ENCODE measurements at regions not wholly inside any gene's neighbourhood (a gene's known extent, or its start where the extent isn't known, plus 50 kb on each side); places are given as distances from the start of the nearest gene placed in this dataset.

DNA sequence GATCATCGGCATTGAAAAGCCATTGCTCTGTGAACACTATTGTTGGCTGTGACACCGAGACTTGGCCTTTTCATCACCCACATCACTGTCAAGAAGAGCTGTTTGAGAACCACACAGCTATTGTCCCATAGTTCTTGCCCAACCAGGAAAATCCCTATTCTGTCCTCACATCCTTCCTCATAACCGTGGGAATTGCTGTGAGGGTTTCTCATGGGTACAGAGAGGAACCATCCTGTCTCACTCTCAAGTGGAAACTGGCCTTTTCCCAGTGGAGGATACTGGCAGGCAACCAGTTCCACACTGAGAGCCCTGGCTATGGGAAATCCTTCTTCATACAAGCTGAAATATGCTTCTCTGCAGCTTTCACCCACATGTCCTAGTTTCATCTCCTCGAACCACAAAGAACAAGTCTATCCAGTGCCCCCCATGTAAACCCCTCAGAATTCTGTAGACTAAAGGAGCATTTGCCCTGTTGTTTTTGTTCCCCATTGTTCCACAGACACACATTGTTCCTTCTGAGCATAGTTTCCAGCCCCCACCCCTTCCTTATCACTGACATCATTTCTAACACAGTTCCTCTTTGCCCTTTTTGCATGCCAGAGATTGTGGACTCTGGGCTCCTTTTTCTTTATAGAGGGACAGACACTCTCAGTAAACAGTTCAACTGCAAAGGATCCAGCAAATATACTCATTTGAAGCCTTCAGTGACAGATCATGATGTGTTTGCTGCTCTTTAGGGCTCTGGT lies 57.8 kb upstream of the C5orf46 start:
- H3K4me3 ChIP-seq (ENCODE audit: low read depth, low read length), result no peak overlapping the region
- TF ChIP-seq, protein P1, sequence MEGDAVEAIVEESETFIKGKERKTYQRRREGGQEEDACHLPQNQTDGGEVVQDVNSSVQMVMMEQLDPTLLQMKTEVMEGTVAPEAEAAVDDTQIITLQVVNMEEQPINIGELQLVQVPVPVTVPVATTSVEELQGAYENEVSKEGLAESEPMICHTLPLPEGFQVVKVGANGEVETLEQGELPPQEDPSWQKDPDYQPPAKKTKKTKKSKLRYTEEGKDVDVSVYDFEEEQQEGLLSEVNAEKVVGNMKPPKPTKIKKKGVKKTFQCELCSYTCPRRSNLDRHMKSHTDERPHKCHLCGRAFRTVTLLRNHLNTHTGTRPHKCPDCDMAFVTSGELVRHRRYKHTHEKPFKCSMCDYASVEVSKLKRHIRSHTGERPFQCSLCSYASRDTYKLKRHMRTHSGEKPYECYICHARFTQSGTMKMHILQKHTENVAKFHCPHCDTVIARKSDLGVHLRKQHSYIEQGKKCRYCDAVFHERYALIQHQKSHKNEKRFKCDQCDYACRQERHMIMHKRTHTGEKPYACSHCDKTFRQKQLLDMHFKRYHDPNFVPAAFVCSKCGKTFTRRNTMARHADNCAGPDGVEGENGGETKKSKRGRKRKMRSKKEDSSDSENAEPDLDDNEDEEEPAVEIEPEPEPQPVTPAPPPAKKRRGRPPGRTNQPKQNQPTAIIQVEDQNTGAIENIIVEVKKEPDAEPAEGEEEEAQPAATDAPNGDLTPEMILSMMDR (IDR thresholded peaks at IDR 0.05; ENCODE audit: insufficient read depth, low read length, poor library complexity, severe bottlenecking), result no peak
- no peaks in the 10 kb centered on the region for H3K36me3 ChIP-seq (ENCODE audit: control insufficient read depth, insufficient read depth, low read length)
- no peak for DNase-seq (ENCODE audit: low read depth)
- H3K27me3 ChIP-seq (ENCODE audit: control insufficient read depth, insufficient read depth, low read length), result no peaks in the 10 kb centered on the region

DNA sequence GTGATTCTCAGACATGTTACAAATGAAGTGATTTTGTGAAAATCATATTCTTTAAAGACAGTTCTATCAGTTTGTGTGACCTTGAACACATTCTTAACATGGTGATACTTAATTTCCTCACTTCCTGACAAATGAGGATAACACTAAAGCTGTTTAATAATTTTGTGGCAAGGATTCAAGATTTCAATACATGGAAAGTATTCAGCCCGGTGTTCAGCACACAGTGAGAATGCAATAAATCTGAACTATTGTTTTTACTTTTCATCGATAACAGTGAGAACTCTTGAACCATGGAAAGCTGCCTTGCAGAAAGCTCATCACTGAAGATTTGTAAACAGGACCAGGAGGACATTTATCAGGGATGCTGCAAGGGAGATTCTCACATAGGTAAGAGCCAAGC lies 57.1 kb upstream of the C5orf46 start:
- no peak for DNase-seq (ENCODE audit: low read depth)
- no peaks in the 10 kb centered on the region for H3K36me3 ChIP-seq (ENCODE audit: control insufficient read depth, insufficient read depth, low read length)
- no peak overlapping the region for H3K4me3 ChIP-seq (ENCODE audit: low read depth, low read length)
- H3K27me3 ChIP-seq (ENCODE audit: control insufficient read depth, insufficient read depth, low read length), result no peaks in the 10 kb centered on the region
- TF ChIP-seq, protein P1 (IDR thresholded peaks at IDR 0.05; ENCODE audit: insufficient read depth, low read length, poor library complexity, severe bottlenecking), result no peak

DNA sequence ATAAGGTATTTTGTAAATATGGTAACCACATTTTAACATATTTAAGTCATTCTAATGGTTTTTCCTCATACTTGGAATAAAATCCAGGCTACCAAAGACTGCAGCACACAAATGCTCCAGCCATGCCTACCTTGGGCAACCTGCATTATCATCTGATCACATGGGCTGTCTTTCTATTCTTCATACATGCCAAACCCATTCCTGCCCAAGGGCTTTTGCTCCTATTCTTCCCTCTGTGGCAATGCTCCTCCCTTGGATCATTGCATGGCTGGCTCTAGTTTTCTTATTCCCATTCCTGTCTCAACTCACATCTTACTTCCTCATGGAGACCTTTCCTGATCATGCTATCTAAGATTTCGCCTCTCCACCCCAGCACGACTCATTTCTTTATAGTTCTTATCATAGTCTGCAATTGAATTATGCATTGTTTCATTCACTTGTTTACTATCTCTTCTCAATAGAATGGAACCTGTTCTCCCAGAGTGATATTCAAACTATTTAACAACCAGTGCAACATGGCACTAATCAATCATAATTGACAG lies 54.9 kb upstream of the C5orf46 start:
- Histone ChIP-seq H3K27me3 (ENCODE audit: control insufficient read depth, insufficient read depth, low read length) (no peaks in the 10 kb centered on the region), H3K36me3 (ENCODE audit: control insufficient read depth, insufficient read depth, low read length) (no peaks in the 10 kb centered on the region), H3K4me3 (ENCODE audit: low read depth, low read length) (no peak overlapping the region)
- no peak for DNase-seq (ENCODE audit: low read depth)
- TF ChIP-seq, protein P1 (IDR thresholded peaks at IDR 0.05; ENCODE audit: insufficient read depth, low read length, poor library complexity, severe bottlenecking), result no peak

GRCh38 chr5:147957901-147958300 lies 51.6 kb upstream of the C5orf46 start:
- no peak overlapping the region for H3K4me3 ChIP-seq (ENCODE audit: low read depth, low read length)
- no peak for DNase-seq (ENCODE audit: low read depth)
- H3K36me3 ChIP-seq (ENCODE audit: control insufficient read depth, insufficient read depth, low read length), result no peaks in the 10 kb centered on the region
- H3K27me3 ChIP-seq (ENCODE audit: control insufficient read depth, insufficient read depth, low read length), result no peaks in the 10 kb centered on the region
- TF ChIP-seq, protein P1 (IDR thresholded peaks at IDR 0.05; ENCODE audit: insufficient read depth, low read length, poor library complexity, severe bottlenecking), result no peak

DNA sequence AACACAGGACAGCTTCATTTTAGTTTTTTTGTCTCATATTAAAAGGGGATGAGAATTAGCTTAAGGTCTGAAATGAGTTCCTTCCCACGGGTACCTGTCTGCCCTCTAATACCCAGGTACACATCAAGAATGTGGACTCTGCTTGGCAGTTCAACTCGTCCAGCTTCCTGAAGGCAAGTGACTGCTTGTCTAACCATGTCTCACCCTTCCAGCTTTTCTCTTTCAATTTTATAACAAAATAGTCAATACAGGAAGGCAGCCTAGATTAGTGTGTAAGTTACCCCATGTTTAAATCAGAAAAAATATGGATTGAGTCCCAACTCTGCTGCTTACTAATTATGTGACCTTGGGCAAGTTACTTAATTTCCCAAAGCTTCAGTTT lies 50.5 kb upstream of the C5orf46 start:
- no peaks in the 10 kb centered on the region for H3K27me3 ChIP-seq (ENCODE audit: control insufficient read depth, insufficient read depth, low read length)
- no peak overlapping the region for H3K4me3 ChIP-seq (ENCODE audit: low read depth, low read length)
- H3K36me3 ChIP-seq (ENCODE audit: control insufficient read depth, insufficient read depth, low read length), result no peaks in the 10 kb centered on the region
- DNase-seq (ENCODE audit: low read depth), result no peak
- TF ChIP-seq, protein P1 (IDR thresholded peaks at IDR 0.05; ENCODE audit: insufficient read depth, low read length, poor library complexity, severe bottlenecking), result no peak
